ENCODE measurements at regions not wholly inside any gene's neighbourhood (a gene's known extent, or its start where the extent isn't known, plus 50 kb on each side); places are given as distances from the start of the nearest gene placed in this dataset.

- DNase-seq (ENCODE audit: low read depth): no peak
Measured at GRCh38 chr6:98634569-98634968, 199.8 kb upstream of the POU3F2 start.

- no peak for DNase-seq (ENCODE audit: low read depth)
Measured at GRCh38 chr6:98635191-98635590, 199.2 kb upstream of the POU3F2 start.

- DNase-seq (ENCODE audit: low read depth): no peak
Measured at GRCh38 chr6:98636941-98637340, 197.4 kb upstream of the POU3F2 start.

GRCh38 chr6:98639089-98639635 is 195.2 kb upstream of the POU3F2 start:
- no peak for DNase-seq (ENCODE audit: low read depth)

GRCh38 chr6:98640366-98640765 is 194.0 kb upstream of the POU3F2 start:
- no peak for DNase-seq (ENCODE audit: low read depth)

GRCh38 chr6:98641949-98642719 is 192.2 kb upstream of the POU3F2 start:
- DNase-seq (ENCODE audit: low read depth): peak; percentile 4

GRCh38 chr6:98644063-98644462 is 190.3 kb upstream of the POU3F2 start:
- DNase-seq (ENCODE audit: low read depth): no peak

GRCh38 chr6:98648211-98648914 is 186.0 kb upstream of the POU3F2 start:
- DNase-seq (ENCODE audit: low read depth): no peak

- DNase-seq (ENCODE audit: low read depth): no peak
Measured at GRCh38 chr6:98650941-98651340, 183.4 kb upstream of the POU3F2 start.

GRCh38 chr6:98653179-98653578 is 181.2 kb upstream of the POU3F2 start:
- DNase-seq (ENCODE audit: low read depth): peak; percentile 5

- DNase-seq (ENCODE audit: low read depth): peak; percentile 49
Measured at GRCh38 chr6:98657764-98658163, 176.6 kb upstream of the POU3F2 start.

- DNase-seq (ENCODE audit: low read depth): no peak
Measured at GRCh38 chr6:98669371-98669770, 165.0 kb upstream of the POU3F2 start.

- DNase-seq (ENCODE audit: low read depth): no peak
Measured at GRCh38 chr6:98670045-98670746, 164.2 kb upstream of the POU3F2 start.

GRCh38 chr6:98672681-98673475 is 161.5 kb upstream of the POU3F2 start:
- no peak for DNase-seq (ENCODE audit: low read depth)

GRCh38 chr6:98678481-98678880 is 155.9 kb upstream of the POU3F2 start:
- no peak for DNase-seq (ENCODE audit: low read depth)

GRCh38 chr6:98686008-98686601 is 148.3 kb upstream of the POU3F2 start:
- no peak for DNase-seq (ENCODE audit: low read depth)

- no peak for DNase-seq (ENCODE audit: low read depth)
Measured at GRCh38 chr6:98687752-98688151, 146.6 kb upstream of the POU3F2 start.

- DNase-seq (ENCODE audit: low read depth): no peak
Measured at GRCh38 chr6:98695091-98695801, 139.1 kb upstream of the POU3F2 start.

GRCh38 chr6:98711380-98711779 is 123.0 kb upstream of the POU3F2 start:
- DNase-seq (ENCODE audit: low read depth): no peak

- DNase-seq (ENCODE audit: low read depth): no peak
Measured at GRCh38 chr6:98716341-98716740, 118.0 kb upstream of the POU3F2 start.
